GM21390 (cell line): ENCODE measurements at regions not wholly inside any gene's neighbourhood (a gene's known extent, or its start where the extent isn't known, plus 50 kb on each side); places are given as distances from the start of the nearest gene placed in this dataset.

Experiments
- ATAC-seq: cut with Tn5 transposase; IDR thresholded peaks from one replicate; pipeline ENCODE4 v1.9.1; 2021; ENCODE audit not compliant: unreplicated experiment

DNA sequence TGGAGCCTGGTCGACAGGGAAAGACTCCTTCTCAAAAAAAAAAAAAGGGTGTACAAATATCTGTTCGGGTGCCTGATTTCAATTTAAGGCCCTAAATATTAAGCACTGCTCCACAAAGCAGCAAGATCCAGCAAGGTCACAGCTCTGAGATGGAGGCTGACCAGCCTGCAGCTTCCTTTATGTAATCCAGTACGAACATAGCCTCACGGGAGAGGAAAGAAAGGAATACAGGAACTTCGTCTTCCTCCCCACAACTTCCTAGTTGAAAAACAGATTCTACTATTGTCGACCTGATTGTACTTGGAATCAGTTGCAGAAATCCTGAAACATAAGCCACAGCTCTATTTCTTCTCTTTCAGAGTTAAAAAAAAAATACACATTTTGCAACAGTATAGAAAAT lies 53.5 kb upstream of the TBC1D9 start:
- ATAC-seq: no peak

- no peak for ATAC-seq
Observed at GRCh38 chr4:140808256-140808655, 52.1 kb upstream of the TBC1D9 start.

DNA sequence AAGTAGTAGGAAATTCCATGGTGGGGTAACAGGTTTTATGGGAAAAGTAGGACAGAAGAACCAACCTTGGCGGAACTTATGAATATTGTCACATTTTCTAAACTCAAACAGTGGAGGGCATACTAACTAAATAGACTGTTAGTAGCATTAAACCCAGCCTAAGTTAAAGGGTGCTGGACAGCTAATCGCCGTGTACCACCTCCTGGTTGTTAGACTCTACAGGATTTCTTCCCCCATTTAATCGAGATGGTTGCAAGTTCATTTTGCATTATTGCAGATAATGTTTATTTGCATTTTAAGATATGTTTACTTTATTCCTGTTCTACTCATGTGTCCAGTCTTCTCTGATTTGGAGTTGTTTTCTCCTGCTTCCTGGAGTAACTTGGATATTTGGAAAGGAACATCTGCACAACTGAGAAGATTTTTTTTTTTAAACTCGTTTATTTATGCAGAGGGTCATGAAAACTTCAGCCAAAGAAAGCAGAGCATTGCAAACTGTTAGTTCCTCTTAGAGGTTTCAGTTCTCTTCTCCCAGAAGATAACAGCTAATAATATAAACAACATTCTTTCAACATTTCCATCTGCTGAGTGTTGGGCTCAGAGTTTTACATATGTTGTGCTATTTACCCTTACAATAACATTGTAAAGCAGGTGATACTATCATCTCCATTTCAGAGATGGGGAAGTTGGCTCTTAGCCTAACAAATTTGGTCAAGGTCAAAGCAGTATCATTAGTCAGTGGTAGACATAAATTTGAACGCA lies 51.5 kb upstream of the TBC1D9 start:
- peak; percentile 86 for ATAC-seq

GRCh38 chr4:140806163-140806562 lies 50.0 kb upstream of the TBC1D9 start:
- ATAC-seq: peak; percentile 82
